Erythroblast (primary cell): ENCODE measurements at regions not wholly inside any gene's neighbourhood (a gene's known extent, or its start where the extent isn't known, plus 50 kb on each side); places are given as distances from the start of the nearest gene placed in this dataset.

Experiments used
- GATA1 ChIP-seq: IDR thresholded peaks from 2 replicates; pipeline ENCODE4 v1.6.1; 2011; ENCODE audit warnings: low read depth, mild to moderate bottlenecking, control low read depth, low read length, moderate library complexity
- POLR2A ChIP-seq: IDR thresholded peaks from 2 replicates; pipeline ENCODE4 v1.6.1; 2011; ENCODE audit warnings: mild to moderate bottlenecking, low read length

GRCh38 chr2:45319683-45320455 lies 291.2 kb downstream of the SRBD1 start:
- no peak for TF ChIP-seq POLR2A
- TF ChIP-seq GATA1, result no peak
